OCI-LY7 (cell line): ENCODE measurements at regions not wholly inside any gene's neighbourhood (a gene's known extent, or its start where the extent isn't known, plus 50 kb on each side); places are given as distances from the start of the nearest gene placed in this dataset.

Source experiments
- CTCF ChIP-seq: fragments of 200-600 bp; sonication (generic); conservative IDR thresholded peaks from 2 replicates; pipeline ENCODE4 v1.5.1; 2014; ENCODE audit warnings: mild to moderate bottlenecking, antibody characterized with exemption, low read length, moderate library complexity, mixed read lengths
- EZH2phosphoT487 ChIP-seq: fragments of 200-600 bp; sonication (generic); IDR thresholded peaks from 2 replicates; pipeline ENCODE4 v1.6.1; 2018; ENCODE audit warnings: low read depth, borderline replicate concordance, mild to moderate bottlenecking, mixed run types, antibody characterized with exemption, low read length, moderate library complexity, mixed read lengths

GRCh38 chr1:29962336-29962735, 726.0 kb downstream of the PTPRU start:
- TF ChIP-seq CTCF (no peak), EZH2phosphoT487 (no peak)
